Liver (tissue), 8 donors: ENCODE measurements at regions not wholly inside any gene's neighbourhood (a gene's known extent, or its start where the extent isn't known, plus 50 kb on each side); places are given as distances from the start of the nearest gene placed in this dataset.

Source experiments
- DNase-seq: peaks from one replicate; pipeline ENCODE4 v3.0.0-alpha.2; 2017; ENCODE audit warnings: low spot score
- H3K27ac ChIP-seq, 2 donors: one replicate each; pipeline ENCODE4 v1.7.0; 2013; ENCODE audit warnings: inconsistent platforms in 2 of 2, low read length in 2 of 2, control low read depth in 1 of 2, low read depth in 1 of 2, mild to moderate bottlenecking in 1 of 2
- H3K27me3 ChIP-seq, 4 donors: one replicate each; pipeline versions ENCODE4 v1.6.1 to v1.7.0; 2013; ENCODE audit warnings: low read length in 3 of 4, inconsistent platforms in 1 of 4, mild to moderate bottlenecking in 1 of 4, moderate library complexity in 1 of 4; ENCODE audit not compliant: control insufficient read depth in 4 of 4, insufficient read depth in 4 of 4
- H3K36me3 ChIP-seq, 4 donors: one replicate each; pipeline versions ENCODE4 v1.6.1 to v1.7.0; 2013; ENCODE audit warnings: low read length in 3 of 4, mild to moderate bottlenecking in 3 of 4, low read depth in 1 of 4, moderate library complexity in 1 of 4; ENCODE audit not compliant: control insufficient read depth in 4 of 4, insufficient read depth in 3 of 4
- H3K4me1 ChIP-seq, 4 donors: one replicate each; pipeline versions ENCODE4 v1.6.1 to v1.7.0; 2013; ENCODE audit warnings: low read length in 3 of 4, mild to moderate bottlenecking in 3 of 4, moderate library complexity in 1 of 4; ENCODE audit not compliant: control insufficient read depth in 4 of 4, insufficient read depth in 4 of 4
- H3K4me3 ChIP-seq, 3 donors: one replicate each; pipeline versions ENCODE4 v1.6.1 to v1.7.0; 2013; ENCODE audit warnings: low read length in 3 of 3, control low read depth in 1 of 3, low read depth in 1 of 3, mild to moderate bottlenecking in 1 of 3
- H3K9ac ChIP-seq, 2 donors: one replicate each; pipeline ENCODE4 v1.7.0; 2013; ENCODE audit warnings: low read length in 2 of 2, mild to moderate bottlenecking in 2 of 2, moderate library complexity in 2 of 2, control low read depth in 1 of 2, low read depth in 1 of 2
- H3K9me3 ChIP-seq, 4 donors: one replicate each; pipeline versions ENCODE4 v1.6.1 to v1.7.0; 2013; ENCODE audit warnings: low read length in 3 of 4; ENCODE audit not compliant: control insufficient read depth in 4 of 4
- EGR1 ChIP-seq, 2 donors: IDR thresholded peaks; 2 replicates each; pipeline ENCODE4 v1.6.1; 2016 to 2018; ENCODE audit warnings: antibody characterized with exemption in 2 of 2, low read depth in 2 of 2
- FOXA1 ChIP-seq: IDR thresholded peaks from 2 replicates; pipeline ENCODE4 v1.6.1; 2016; ENCODE audit warnings: antibody characterized with exemption
- FOXA2 ChIP-seq: IDR thresholded peaks from 2 replicates; pipeline ENCODE4 v1.6.1; 2016; ENCODE audit warnings: antibody characterized with exemption
- GABPA ChIP-seq, 2 donors: IDR thresholded peaks in 1 of 2; conservative IDR thresholded peaks in 1 of 2; 2 replicates each; pipeline ENCODE4 v1.6.1; 2016; ENCODE audit warnings: antibody characterized with exemption in 2 of 2, mild to moderate bottlenecking in 1 of 2, moderate library complexity in 1 of 2
- HNF4A ChIP-seq, 2 donors: conservative IDR thresholded peaks; 2 replicates each; pipeline ENCODE4 v1.6.1; 2016; ENCODE audit warnings: antibody characterized with exemption in 2 of 2, mild to moderate bottlenecking in 2 of 2
- HNF4G ChIP-seq: IDR thresholded peaks from 2 replicates; pipeline ENCODE4 v1.6.1; 2016; ENCODE audit warnings: antibody characterized with exemption
- JUND ChIP-seq, 2 donors: IDR thresholded peaks; 2 replicates each; pipeline ENCODE4 v1.6.1; 2016; ENCODE audit warnings: antibody characterized with exemption in 2 of 2
- NR2F2 ChIP-seq: IDR thresholded peaks from 2 replicates; pipeline ENCODE4 v1.6.1; 2016; ENCODE audit warnings: antibody characterized with exemption
- RAD21 ChIP-seq, 2 donors: IDR thresholded peaks; 2 replicates each; pipeline ENCODE4 v1.6.1; 2016; ENCODE audit warnings: antibody characterized with exemption in 2 of 2, mild to moderate bottlenecking in 2 of 2
- RXRA ChIP-seq, 2 donors: IDR thresholded peaks; 2 replicates each; pipeline ENCODE4 v1.6.1; 2017 to 2018; ENCODE audit warnings: antibody characterized with exemption in 2 of 2, mild to moderate bottlenecking in 1 of 2
- SP1 ChIP-seq: IDR thresholded peaks from 2 replicates; pipeline ENCODE4 v1.6.1; 2018; ENCODE audit warnings: antibody characterized with exemption, mild to moderate bottlenecking
- TAF1 ChIP-seq: conservative IDR thresholded peaks from 2 replicates; pipeline ENCODE4 v1.6.1; 2016; ENCODE audit warnings: antibody characterized with exemption, mild to moderate bottlenecking
- YY1 ChIP-seq: IDR thresholded peaks from 2 replicates; pipeline ENCODE4 v1.6.1; 2016; ENCODE audit warnings: antibody characterized with exemption, mild to moderate bottlenecking
- WGBS: extraction: QIAGEN DNeasy Blood & Tissue Kit; methylation state at CpG from one replicate; pipeline ENCODE4 v1.1.7; 2013; 5-methylcytosine and 5-hydroxymethylcytosine counted together
- TF ChIP-seq, protein P1 (sequence below): IDR thresholded peaks from 2 replicates; pipeline ENCODE4 v1.6.1; 2016; ENCODE audit warnings: antibody characterized with exemption
- TF ChIP-seq, protein P2 (sequence below): IDR thresholded peaks from 2 replicates; pipeline ENCODE4 v1.6.1; 2016; ENCODE audit warnings: antibody characterized with exemption, mild to moderate bottlenecking
- TF ChIP-seq, protein P3 (sequence below): fragments of 150-350 bp; IDR thresholded peaks from 2 replicates; pipeline ENCODE4 v1.5.1; 2017; ENCODE audit warnings: improper control_type of control experiment, low read depth, low read length; ENCODE audit not compliant: missing input control
- TF ChIP-seq, protein P4 (sequence below): IDR thresholded peaks from 2 replicates; pipeline ENCODE4 v1.6.1; 2016; ENCODE audit warnings: antibody characterized with exemption
- TF ChIP-seq, protein P5 (sequence below): IDR thresholded peaks from 2 replicates; pipeline ENCODE4 v1.6.1; 2016; ENCODE audit warnings: antibody characterized with exemption
- donor health status: healthy.
- donor health status: healthy.
- donor health status: healthy.
- donor health status: healthy.
- donor health status: healthy.

DNA sequence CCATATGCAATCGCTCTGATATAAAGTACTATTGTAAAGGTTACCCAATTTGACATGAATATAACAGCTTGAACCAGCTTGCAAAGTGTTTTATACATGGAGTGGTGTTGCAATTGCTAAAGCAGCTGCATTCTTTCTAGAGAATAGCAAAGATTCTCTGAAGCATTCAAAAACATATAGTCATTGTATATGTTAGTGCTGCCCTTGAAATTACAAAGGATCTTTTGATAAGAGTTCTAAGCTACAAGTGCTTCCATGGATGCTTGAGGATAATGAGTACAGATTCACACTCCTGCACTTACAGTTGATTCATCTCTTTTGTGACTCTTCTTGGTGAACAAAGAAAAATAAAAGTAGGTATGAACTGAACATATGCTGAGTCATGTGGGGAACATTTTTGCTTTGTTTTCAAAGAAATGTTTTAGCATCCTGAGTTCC is 175.7 kb downstream of the ALDH8A1 start:
- no peak for DNase-seq
- Histone ChIP-seq H3K4me3 (no peak overlapping the region), H3K9me3 (peaks cover 0 to 2% (median 0%) of the 10 kb centered on the region in 4 donors), H3K4me1 (no peaks in the 10 kb centered on the region), H3K9ac (no peak overlapping the region), H3K27me3 (no peaks in the 10 kb centered on the region), H3K27ac (no peak overlapping the region), H3K36me3 (no peaks in the 10 kb centered on the region)
- TF ChIP-seq JUND (IDR thresholded peaks at IDR 0.05) (no peak), HNF4A (conservative IDR thresholded peaks at IDR 0.05) (no peak), FOXA2 (no peak), RXRA (IDR thresholded peaks at IDR 0.05) (no peak), HNF4G (no peak), NR2F2 (no peak), FOXA1 (no peak), TAF1 (no peak), RAD21 (IDR thresholded peaks at IDR 0.05) (no peak), YY1 (no peak), EGR1 (IDR thresholded peaks at IDR 0.05; ENCODE audit: low read depth in 2 of 2) (no peak), SP1 (no peak), GABPA (IDR thresholded peaks at IDR 0.05 in 1 of 2, conservative IDR thresholded peaks at IDR 0.05 in 1 of 2) (no peak)
- TF ChIP-seq, protein P1, sequence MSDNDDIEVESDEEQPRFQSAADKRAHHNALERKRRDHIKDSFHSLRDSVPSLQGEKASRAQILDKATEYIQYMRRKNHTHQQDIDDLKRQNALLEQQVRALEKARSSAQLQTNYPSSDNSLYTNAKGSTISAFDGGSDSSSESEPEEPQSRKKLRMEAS, result no peak
- TF ChIP-seq, protein P2, sequence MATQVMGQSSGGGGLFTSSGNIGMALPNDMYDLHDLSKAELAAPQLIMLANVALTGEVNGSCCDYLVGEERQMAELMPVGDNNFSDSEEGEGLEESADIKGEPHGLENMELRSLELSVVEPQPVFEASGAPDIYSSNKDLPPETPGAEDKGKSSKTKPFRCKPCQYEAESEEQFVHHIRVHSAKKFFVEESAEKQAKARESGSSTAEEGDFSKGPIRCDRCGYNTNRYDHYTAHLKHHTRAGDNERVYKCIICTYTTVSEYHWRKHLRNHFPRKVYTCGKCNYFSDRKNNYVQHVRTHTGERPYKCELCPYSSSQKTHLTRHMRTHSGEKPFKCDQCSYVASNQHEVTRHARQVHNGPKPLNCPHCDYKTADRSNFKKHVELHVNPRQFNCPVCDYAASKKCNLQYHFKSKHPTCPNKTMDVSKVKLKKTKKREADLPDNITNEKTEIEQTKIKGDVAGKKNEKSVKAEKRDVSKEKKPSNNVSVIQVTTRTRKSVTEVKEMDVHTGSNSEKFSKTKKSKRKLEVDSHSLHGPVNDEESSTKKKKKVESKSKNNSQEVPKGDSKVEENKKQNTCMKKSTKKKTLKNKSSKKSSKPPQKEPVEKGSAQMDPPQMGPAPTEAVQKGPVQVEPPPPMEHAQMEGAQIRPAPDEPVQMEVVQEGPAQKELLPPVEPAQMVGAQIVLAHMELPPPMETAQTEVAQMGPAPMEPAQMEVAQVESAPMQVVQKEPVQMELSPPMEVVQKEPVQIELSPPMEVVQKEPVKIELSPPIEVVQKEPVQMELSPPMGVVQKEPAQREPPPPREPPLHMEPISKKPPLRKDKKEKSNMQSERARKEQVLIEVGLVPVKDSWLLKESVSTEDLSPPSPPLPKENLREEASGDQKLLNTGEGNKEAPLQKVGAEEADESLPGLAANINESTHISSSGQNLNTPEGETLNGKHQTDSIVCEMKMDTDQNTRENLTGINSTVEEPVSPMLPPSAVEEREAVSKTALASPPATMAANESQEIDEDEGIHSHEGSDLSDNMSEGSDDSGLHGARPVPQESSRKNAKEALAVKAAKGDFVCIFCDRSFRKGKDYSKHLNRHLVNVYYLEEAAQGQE, result no peak
- TF ChIP-seq, protein P3, sequence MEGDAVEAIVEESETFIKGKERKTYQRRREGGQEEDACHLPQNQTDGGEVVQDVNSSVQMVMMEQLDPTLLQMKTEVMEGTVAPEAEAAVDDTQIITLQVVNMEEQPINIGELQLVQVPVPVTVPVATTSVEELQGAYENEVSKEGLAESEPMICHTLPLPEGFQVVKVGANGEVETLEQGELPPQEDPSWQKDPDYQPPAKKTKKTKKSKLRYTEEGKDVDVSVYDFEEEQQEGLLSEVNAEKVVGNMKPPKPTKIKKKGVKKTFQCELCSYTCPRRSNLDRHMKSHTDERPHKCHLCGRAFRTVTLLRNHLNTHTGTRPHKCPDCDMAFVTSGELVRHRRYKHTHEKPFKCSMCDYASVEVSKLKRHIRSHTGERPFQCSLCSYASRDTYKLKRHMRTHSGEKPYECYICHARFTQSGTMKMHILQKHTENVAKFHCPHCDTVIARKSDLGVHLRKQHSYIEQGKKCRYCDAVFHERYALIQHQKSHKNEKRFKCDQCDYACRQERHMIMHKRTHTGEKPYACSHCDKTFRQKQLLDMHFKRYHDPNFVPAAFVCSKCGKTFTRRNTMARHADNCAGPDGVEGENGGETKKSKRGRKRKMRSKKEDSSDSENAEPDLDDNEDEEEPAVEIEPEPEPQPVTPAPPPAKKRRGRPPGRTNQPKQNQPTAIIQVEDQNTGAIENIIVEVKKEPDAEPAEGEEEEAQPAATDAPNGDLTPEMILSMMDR, result no peak
- TF ChIP-seq, protein P4, sequence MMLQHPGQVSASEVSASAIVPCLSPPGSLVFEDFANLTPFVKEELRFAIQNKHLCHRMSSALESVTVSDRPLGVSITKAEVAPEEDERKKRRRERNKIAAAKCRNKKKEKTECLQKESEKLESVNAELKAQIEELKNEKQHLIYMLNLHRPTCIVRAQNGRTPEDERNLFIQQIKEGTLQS, result no peak
- TF ChIP-seq, protein P5, sequence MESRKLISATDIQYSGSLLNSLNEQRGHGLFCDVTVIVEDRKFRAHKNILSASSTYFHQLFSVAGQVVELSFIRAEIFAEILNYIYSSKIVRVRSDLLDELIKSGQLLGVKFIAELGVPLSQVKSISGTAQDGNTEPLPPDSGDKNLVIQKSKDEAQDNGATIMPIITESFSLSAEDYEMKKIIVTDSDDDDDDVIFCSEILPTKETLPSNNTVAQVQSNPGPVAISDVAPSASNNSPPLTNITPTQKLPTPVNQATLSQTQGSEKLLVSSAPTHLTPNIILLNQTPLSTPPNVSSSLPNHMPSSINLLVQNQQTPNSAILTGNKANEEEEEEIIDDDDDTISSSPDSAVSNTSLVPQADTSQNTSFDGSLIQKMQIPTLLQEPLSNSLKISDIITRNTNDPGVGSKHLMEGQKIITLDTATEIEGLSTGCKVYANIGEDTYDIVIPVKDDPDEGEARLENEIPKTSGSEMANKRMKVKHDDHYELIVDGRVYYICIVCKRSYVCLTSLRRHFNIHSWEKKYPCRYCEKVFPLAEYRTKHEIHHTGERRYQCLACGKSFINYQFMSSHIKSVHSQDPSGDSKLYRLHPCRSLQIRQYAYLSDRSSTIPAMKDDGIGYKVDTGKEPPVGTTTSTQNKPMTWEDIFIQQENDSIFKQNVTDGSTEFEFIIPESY, result no peak
- WGBS, result 88% methylated on average over 1 of the region's 1 CpG
